Lower lobe of right lung (tissue), 2 donors: ENCODE measurements at regions not wholly inside any gene's neighbourhood (a gene's known extent, or its start where the extent isn't known, plus 50 kb on each side); places are given as distances from the start of the nearest gene placed in this dataset.

ENCODE experiments used
- ATAC-seq, 2 donors: fragments of 200-7000 bp; cut with Tn5 transposase; one replicate each; pipeline ENCODE4 v1.9.1; 2020 to 2022; ENCODE audit warnings: mild to moderate bottlenecking in 2 of 2, moderate library complexity in 2 of 2
- DNase-seq: peaks from one replicate; pipeline ENCODE4 v3.0.0-alpha.2; 2020
- H3K27ac ChIP-seq: fragments of 200-600 bp; one replicate; pipeline ENCODE4 v1.8.0; 2022
- H3K27me3 ChIP-seq: fragments of 200-600 bp; one replicate; pipeline ENCODE4 v1.8.0; 2022; ENCODE audit warnings: low read depth
- H3K36me3 ChIP-seq: fragments of 200-600 bp; one replicate; pipeline ENCODE4 v1.8.0; 2022; ENCODE audit warnings: mild to moderate bottlenecking
- H3K4me1 ChIP-seq: fragments of 200-600 bp; one replicate; pipeline ENCODE4 v1.8.0; 2022
- H3K4me3 ChIP-seq: fragments of 200-600 bp; one replicate; pipeline ENCODE4 v1.8.0; 2022; ENCODE audit warnings: mild to moderate bottlenecking
- H3K9me3 ChIP-seq: fragments of 200-600 bp; one replicate; pipeline ENCODE4 v1.8.0; 2022
- CTCF ChIP-seq: fragments of 200-600 bp; IDR thresholded peaks from one replicate; pipeline ENCODE4 v1.8.0; 2022; ENCODE audit warnings: antibody characterized with exemption, mild to moderate bottlenecking
- intact Hi-C: fragments of 100-400 bp; cut with DNase I; formaldehyde crosslinking; loops from one replicate; pipeline ENCODE4 v1.11.0; 2022
- donor health status: DM: no; HTN: yes; CAD: no; lungs with severe emphysema.

DNA sequence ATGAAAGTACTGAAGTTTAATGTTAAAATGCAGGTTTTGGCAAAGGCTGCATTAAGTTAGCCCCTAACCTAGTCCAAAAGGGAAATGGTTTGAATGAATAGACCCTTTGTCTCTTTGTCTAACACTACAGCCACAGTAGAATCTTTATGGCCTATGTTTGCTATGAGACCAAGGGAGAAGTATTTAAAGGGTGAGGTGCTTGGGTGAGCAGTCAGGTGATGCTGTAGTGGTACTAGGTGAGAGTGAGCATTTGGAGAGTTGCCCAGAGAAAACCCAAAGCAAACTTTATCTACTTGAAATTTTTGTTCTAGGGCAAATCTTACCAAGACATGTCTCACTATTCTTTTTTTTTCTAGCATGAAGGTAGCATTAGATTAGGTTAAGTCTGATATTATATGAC is 1961.4 kb upstream of the WWC1 start:
- Histone ChIP-seq H3K9me3 (no peaks in the 10 kb centered on the region), H3K27me3 (no peaks in the 10 kb centered on the region), H3K4me3 (no peak overlapping the region), H3K4me1 (no peaks in the 10 kb centered on the region), H3K27ac (no peak overlapping the region), H3K36me3 (no peaks in the 10 kb centered on the region)
- no peak for ATAC-seq
- no peak for DNase-seq
- intact Hi-C loops, result no loop called here
- TF ChIP-seq CTCF, result no peak

DNA sequence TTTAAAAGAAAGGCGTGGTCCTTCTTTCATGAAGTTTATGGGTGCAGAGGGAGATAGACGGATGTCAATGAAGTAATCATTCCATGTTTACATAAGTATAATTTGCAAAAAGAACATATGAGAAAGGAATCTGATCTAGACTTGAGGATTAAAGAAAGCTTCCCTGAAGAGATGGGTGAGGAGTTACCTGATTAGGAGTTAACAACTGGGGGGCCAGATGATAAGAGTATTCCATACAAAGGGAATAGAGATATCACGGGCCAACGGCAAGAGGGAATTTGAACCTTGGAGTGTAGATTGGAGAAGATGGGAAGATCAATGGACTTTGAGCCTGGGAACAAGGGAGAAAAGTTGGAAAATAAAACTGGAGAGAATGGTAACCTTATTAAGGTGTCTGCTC is 1959.9 kb upstream of the WWC1 start:
- Histone ChIP-seq H3K36me3 (no peaks in the 10 kb centered on the region), H3K27me3 (no peaks in the 10 kb centered on the region), H3K9me3 (no peaks in the 10 kb centered on the region), H3K4me3 (no peak overlapping the region), H3K4me1 (no peaks in the 10 kb centered on the region), H3K27ac (no peak overlapping the region)
- intact Hi-C loops, result no loop called here
- no peak for TF ChIP-seq CTCF
- no peak for ATAC-seq
- DNase-seq, result no peak

DNA sequence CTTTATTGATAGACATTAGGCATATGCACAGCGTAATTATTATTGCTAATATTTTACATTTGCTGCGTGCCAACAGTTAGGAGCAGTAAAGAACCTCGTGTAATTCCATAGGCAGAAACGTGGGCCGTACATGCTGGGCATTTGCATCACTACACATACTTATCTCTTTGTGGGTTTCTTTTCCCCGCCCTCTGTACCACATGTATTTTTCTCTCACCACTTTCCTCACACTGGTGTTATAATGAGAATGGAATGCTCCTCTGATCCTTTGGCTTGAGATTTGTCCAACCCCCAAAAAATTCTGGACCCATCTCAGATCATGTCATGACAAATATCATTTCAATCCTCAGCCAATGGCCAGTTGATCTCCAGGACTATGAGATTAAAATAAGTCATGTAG is 1952.6 kb upstream of the WWC1 start:
- H3K4me3 ChIP-seq, result no peak overlapping the region
- no peak for ATAC-seq
- no peaks in the 10 kb centered on the region for H3K4me1 ChIP-seq
- DNase-seq, result no peak
- no peaks in the 10 kb centered on the region for H3K27me3 ChIP-seq
- no peak overlapping the region for H3K27ac ChIP-seq
- TF ChIP-seq CTCF, result no peak
- intact Hi-C loops, result no loop called here
- no peaks in the 10 kb centered on the region for H3K36me3 ChIP-seq
- H3K9me3 ChIP-seq, result no peaks in the 10 kb centered on the region

DNA sequence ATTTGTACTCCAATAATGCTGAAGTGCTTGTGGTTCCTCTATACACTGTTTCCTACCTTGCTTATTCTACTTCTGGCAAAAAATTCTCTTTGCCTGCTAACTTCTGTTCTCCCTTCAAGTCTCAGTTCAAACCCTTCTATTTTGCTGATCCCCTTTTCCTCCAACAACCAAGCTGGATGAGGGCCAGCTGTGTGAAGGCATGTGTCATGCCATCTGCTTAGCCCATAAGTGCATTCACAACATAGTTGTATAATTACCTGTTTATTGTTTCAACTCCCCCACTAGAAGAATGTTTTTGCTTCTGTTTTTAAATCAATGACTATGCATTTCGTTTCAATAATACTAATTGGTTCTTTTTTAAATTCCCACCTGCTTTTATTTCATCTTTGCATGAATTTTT is 1951.4 kb upstream of the WWC1 start:
- intact Hi-C loops, result no loop called here
- DNase-seq (no peak), ATAC-seq (no peak)
- H3K27me3 ChIP-seq, result no peaks in the 10 kb centered on the region
- no peak overlapping the region for H3K27ac ChIP-seq
- H3K4me1 ChIP-seq, result no peaks in the 10 kb centered on the region
- H3K9me3 ChIP-seq, result no peaks in the 10 kb centered on the region
- no peak for TF ChIP-seq CTCF
- no peak overlapping the region for H3K4me3 ChIP-seq
- H3K36me3 ChIP-seq, result no peaks in the 10 kb centered on the region

GRCh38 chr5:166341740-166342337 is 1949.6 kb upstream of the WWC1 start:
- Histone ChIP-seq H3K27ac (no peak overlapping the region), H3K4me3 (no peak overlapping the region), H3K4me1 (no peaks in the 10 kb centered on the region), H3K27me3 (no peaks in the 10 kb centered on the region), H3K36me3 (no peaks in the 10 kb centered on the region), H3K9me3 (no peaks in the 10 kb centered on the region)
- no peak for DNase-seq
- no peak for ATAC-seq
- no peak for TF ChIP-seq CTCF
- intact Hi-C loops, result no loop called here

DNA sequence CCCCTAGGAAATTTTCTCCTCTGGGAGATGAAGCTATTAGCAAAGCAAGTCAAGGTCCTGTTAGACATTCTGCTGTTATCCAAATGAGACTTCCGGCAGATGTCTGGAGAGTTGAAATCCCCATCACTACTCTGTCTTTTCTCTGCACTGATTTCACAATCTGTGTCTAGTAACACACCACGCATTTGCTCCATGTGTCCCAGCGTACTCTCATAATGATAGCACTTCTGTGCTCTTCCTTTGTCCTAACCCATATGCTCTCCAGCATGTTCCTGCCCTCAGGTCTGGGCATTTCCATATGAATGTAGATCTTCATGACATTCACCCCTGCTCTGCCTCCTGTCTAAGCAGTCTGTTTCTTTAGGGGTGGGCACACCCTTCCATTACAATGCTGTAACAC is 1949.0 kb upstream of the WWC1 start:
- H3K27ac ChIP-seq, result no peak overlapping the region
- no peaks in the 10 kb centered on the region for H3K36me3 ChIP-seq
- ATAC-seq (no peak), DNase-seq (no peak)
- H3K4me3 ChIP-seq, result no peak overlapping the region
- no peaks in the 10 kb centered on the region for H3K27me3 ChIP-seq
- H3K9me3 ChIP-seq, result no peaks in the 10 kb centered on the region
- TF ChIP-seq CTCF, result no peak
- H3K4me1 ChIP-seq, result no peaks in the 10 kb centered on the region
- intact Hi-C loops, result no loop called here
